ENCODE measurements at regions not wholly inside any gene's neighbourhood (a gene's known extent, or its start where the extent isn't known, plus 50 kb on each side); places are given as distances from the start of the nearest gene placed in this dataset.
"Not testable (repeated sequence)": the region's sequence is repeated elsewhere in the genome, so short reads cannot be mapped to it uniquely, and the experiment has no call there.

- Histone ChIP-seq H3K4me3 (ENCODE audit: low read depth, low read length, poor library complexity, severe bottlenecking) (no peak overlapping the region), H3K27me3 (ENCODE audit: insufficient read depth, low read length) (no peaks in the 10 kb centered on the region; the same call in 1 of the 2 replicates), H3K4me2 (ENCODE audit: low read length) (no peak overlapping the region), H3K9ac (ENCODE audit: low read length) (no peak overlapping the region), H4K20me1 (ENCODE audit: insufficient read depth, low read length) (no peaks in the 10 kb centered on the region), H3K9me2 (ENCODE audit: low read depth, low read length) (no peaks in the 10 kb centered on the region), H3K4me1 (ENCODE audit: insufficient read depth, low read length, severe bottlenecking) (no peaks in the 10 kb centered on the region), H3K9me3 (ENCODE audit: low read length) (0 out of 2 replicates have a peak, but pooled peaks cover 2% of the 10 kb centered on the region), H3K79me2 (ENCODE audit: insufficient read depth, low read length) (no peaks in the 10 kb centered on the region), H2AFZ (ENCODE audit: low read length) (no peak overlapping the region), H3F3A (ENCODE audit: insufficient read depth, low read length) (no peaks in the 10 kb centered on the region), H3K36me3 (ENCODE audit: insufficient read depth, low read length) (no peaks in the 10 kb centered on the region), H3K27ac (ENCODE audit: low read depth, low read length, poor library complexity, severe bottlenecking) (no peak overlapping the region)
- TF ChIP-seq, protein P1, sequence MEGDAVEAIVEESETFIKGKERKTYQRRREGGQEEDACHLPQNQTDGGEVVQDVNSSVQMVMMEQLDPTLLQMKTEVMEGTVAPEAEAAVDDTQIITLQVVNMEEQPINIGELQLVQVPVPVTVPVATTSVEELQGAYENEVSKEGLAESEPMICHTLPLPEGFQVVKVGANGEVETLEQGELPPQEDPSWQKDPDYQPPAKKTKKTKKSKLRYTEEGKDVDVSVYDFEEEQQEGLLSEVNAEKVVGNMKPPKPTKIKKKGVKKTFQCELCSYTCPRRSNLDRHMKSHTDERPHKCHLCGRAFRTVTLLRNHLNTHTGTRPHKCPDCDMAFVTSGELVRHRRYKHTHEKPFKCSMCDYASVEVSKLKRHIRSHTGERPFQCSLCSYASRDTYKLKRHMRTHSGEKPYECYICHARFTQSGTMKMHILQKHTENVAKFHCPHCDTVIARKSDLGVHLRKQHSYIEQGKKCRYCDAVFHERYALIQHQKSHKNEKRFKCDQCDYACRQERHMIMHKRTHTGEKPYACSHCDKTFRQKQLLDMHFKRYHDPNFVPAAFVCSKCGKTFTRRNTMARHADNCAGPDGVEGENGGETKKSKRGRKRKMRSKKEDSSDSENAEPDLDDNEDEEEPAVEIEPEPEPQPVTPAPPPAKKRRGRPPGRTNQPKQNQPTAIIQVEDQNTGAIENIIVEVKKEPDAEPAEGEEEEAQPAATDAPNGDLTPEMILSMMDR (IDR thresholded peaks at IDR 0.05; ENCODE audit: low read length), result no peak
- no peak for TF ChIP-seq EZH2 (IDR thresholded peaks at IDR 0.05; ENCODE audit: borderline replicate concordance, low read length)
Observed at GRCh38 chr5:6244339-6244714, 134.0 kb downstream of the MED10 start.

GRCh38 chr5:6243706-6244338 lies 134.5 kb downstream of the MED10 start:
- no peaks in the 10 kb centered on the region for H4K20me1 ChIP-seq (ENCODE audit: insufficient read depth, low read length)

GRCh38 chr5:6241056-6241455 lies 137.3 kb downstream of the MED10 start:
- H3K9me2 ChIP-seq (ENCODE audit: low read depth, low read length); H3K4me1 ChIP-seq (ENCODE audit: insufficient read depth, low read length, severe bottlenecking); H3K4me2 ChIP-seq (ENCODE audit: low read length); H4K20me1 ChIP-seq (ENCODE audit: insufficient read depth, low read length); H3K27me3 ChIP-seq (ENCODE audit: insufficient read depth, low read length); H3K4me3 ChIP-seq (ENCODE audit: low read depth, low read length, poor library complexity, severe bottlenecking); H3F3A ChIP-seq (ENCODE audit: insufficient read depth, low read length); H3K9me3 ChIP-seq (ENCODE audit: low read length); H3K36me3 ChIP-seq (ENCODE audit: insufficient read depth, low read length); H3K27ac ChIP-seq (ENCODE audit: low read depth, low read length, poor library complexity, severe bottlenecking); H3K79me2 ChIP-seq (ENCODE audit: insufficient read depth, low read length); H3K9ac ChIP-seq (ENCODE audit: low read length); H2AFZ ChIP-seq (ENCODE audit: low read length): not testable (repeated sequence)

More at GRCh38 chr5:6243706-6244338, 134.5 kb downstream of the MED10 start:
- TF ChIP-seq EZH2 (IDR thresholded peaks at IDR 0.05; ENCODE audit: borderline replicate concordance, low read length), result no peak
- TF ChIP-seq, protein P1 (IDR thresholded peaks at IDR 0.05; ENCODE audit: low read length), result no peak
- no peaks in the 10 kb centered on the region for H3F3A ChIP-seq (ENCODE audit: insufficient read depth, low read length)
- no peaks in the 10 kb centered on the region for H3K79me2 ChIP-seq (ENCODE audit: insufficient read depth, low read length)
- H3K9me3 ChIP-seq (ENCODE audit: low read length), result 0 out of 2 replicates have a peak, but pooled peaks cover 2% of the 10 kb centered on the region
- H3K9me2 ChIP-seq (ENCODE audit: low read depth, low read length), result no peaks in the 10 kb centered on the region
- no peak overlapping the region for H3K9ac ChIP-seq (ENCODE audit: low read length)
- no peak overlapping the region for H2AFZ ChIP-seq (ENCODE audit: low read length)
- H3K27me3 ChIP-seq (ENCODE audit: insufficient read depth, low read length), result no peaks in the 10 kb centered on the region; the same call in 1 of the 2 replicates
- no peak overlapping the region for H3K4me2 ChIP-seq (ENCODE audit: low read length)
- H3K4me3 ChIP-seq (ENCODE audit: low read depth, low read length, poor library complexity, severe bottlenecking), result no peak overlapping the region
- H3K36me3 ChIP-seq (ENCODE audit: insufficient read depth, low read length), result no peaks in the 10 kb centered on the region
- no peak overlapping the region for H3K27ac ChIP-seq (ENCODE audit: low read depth, low read length, poor library complexity, severe bottlenecking)
- H3K4me1 ChIP-seq (ENCODE audit: insufficient read depth, low read length, severe bottlenecking), result no peaks in the 10 kb centered on the region
